ENCODE measurements at regions not wholly inside any gene's neighbourhood (a gene's known extent, or its start where the extent isn't known, plus 50 kb on each side); places are given as distances from the start of the nearest gene placed in this dataset.

DNA sequence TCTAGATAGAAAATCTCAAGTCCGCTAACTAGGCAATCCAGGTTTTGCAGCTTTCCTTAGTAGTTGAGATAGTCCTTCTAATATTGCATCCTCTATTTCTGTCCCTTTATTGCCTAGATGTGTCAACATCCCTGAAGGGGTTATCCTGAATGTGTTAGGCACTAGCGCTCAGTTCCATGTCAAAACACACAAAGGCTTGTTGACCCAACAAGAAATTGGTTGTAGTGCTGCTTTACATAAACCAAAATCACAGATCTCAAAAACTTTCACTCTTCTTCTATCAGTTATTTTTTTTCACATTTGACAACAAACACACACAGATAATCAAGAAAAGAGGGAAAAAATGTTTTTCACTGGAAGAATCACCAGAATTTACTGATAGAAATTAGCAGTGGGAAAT is 51.4 kb upstream of the SOX2 start:
- DNase-seq, result no peak

DNA sequence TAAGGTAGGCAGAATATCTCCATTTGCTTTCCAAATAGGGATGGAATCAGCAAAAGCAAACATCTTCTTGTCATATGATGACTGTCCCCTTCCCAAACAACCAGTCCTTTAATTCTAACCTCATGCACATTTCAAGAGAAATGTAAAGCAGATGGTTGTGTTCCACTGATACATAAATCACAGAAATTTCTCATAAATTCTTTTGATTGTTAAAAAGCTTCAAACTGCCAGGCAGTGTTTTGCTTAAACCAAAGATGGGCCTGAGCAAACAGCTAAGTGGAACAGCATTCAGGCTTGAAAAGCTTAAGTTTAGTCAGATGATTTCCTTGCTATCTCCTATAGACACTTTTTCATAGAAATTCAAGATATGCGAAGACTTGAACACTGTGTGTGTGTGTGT is 74.3 kb upstream of the SOX2 start:
- no peak for DNase-seq

DNA sequence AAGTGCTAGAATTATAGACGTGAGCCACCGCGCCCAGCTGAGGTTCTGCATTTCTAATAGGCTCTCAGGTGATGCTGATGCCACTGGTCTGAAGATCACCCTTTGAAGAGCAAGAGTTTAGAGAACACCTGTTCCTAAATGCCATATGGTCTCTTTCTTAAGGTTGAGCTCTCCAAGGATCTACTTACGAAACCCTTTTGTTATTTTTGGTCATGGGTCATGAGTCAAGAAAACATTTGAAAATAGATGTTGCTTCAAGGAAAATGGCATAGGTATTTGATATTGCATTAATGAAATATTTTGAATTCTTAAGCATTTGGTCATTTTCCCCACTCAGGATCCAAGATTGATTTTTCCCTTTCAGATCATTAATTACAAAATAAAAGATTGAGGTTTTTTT is 74.7 kb upstream of the SOX2 start:
- DNase-seq, result no peak

DNA sequence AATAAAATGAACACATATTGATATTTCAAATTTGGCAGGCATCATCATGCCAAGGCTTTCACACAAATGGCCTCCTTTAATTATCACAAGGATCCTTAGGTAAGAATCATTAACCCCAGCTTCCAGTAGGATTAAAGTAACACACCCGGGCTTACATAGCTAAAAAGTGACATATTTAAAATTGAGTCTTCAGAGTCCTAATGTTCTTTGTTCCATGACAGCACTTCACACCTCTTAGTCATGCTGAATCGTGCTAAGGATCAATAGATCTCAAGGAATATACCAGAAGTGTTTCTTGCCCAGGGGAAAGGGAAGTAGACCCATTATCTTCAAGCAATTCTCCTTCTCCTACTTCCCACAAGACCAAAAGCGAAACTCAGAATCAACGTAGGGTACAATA is 76.6 kb upstream of the SOX2 start:
- no peak for DNase-seq

DNA sequence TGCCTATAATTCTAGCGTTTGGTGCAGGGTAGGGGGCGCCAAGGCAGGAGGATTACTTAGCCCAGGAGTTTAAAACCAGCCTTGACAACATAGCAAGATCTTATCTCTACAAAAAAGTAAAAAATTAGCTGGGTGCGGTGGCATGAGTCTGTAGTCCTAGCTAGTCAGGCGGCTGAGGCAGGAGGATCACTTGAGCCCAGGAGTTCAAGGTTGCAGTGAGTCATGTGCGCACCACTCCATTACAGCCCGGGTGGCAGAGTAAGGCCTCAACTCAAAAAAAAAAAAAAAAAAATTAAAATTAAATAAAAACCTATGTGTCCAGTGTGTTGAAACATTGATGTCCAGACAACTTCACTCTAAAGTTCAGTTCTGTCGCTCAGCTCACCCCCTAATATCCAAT is 78.2 kb upstream of the SOX2 start:
- DNase-seq, result no peak

DNA sequence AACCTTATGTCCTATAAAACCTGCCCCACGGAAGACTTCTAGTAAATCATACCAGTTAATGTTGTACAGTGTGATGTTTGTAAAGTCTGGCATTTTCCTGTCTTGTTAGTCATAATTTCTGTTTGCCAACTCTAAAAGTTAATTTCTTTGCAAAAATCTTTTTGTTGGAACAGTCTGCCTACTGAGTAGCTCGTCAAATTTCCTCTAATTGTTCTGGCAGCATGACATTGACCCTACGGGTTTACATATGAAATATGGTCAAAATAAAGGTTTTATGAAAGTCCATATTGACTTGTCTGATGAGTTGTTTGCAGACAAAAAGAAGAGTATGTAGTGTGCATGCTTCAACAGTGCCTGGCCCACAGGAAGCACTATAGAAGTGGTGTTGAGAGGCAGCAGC is 79.8 kb upstream of the SOX2 start:
- no peak for DNase-seq

DNA sequence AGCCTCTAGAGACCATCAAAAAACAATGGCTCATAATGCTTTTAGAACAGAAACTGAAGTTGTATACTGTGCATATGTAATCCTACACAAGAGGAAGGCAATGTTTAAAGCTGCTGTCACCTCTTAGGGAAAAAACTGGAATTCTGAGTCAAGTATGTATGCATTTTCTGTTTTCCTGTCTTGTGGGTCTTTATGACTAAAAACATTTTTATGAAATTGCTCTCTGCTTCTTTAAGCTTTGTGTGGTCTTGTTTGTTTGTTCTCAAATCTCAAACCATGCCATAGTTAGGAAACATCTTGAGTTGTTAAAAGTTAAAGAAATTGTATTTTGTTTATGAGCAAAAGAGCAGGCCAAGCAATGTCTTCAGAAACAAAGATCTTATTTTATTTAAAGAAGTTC is 80.9 kb upstream of the SOX2 start:
- no peak for DNase-seq

DNA sequence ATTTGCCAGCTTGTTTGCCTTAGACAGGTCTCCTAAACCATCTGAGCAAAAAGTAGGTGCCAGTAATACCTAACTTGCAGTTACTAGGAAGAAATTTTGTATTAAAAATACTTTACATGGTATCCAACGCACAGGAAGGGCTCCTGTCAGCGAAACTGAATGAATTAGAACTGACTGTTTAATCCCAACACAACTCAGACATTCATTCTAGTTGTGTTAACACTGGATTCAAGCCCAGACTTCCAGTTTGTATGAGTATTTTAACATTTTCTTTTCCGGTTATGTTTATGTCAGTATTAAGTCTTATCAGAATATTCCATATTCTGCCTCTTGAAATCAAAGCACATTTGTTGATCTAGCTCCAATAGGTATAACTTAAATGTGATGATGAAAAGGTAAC is 82.0 kb upstream of the SOX2 start:
- DNase-seq, result no peak

DNA sequence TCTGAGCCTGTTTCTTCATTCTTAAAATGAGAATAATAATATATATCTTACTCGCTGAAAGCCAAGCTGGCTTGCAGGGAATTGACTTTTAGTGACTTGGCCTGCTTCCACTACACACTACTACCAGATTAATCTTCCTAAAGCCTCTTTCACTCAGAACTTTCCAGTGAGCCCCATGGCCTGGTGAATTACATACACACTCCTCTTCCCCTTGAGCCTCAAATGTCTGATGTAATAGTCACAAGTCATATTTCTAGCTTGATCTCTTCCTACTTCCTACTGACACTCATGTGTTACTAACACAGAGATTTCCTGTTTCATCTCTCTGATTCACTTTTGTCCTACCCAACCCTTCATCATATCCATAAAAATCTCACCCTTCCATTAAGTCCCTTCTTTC is 82.7 kb upstream of the SOX2 start:
- no peak for DNase-seq

DNA sequence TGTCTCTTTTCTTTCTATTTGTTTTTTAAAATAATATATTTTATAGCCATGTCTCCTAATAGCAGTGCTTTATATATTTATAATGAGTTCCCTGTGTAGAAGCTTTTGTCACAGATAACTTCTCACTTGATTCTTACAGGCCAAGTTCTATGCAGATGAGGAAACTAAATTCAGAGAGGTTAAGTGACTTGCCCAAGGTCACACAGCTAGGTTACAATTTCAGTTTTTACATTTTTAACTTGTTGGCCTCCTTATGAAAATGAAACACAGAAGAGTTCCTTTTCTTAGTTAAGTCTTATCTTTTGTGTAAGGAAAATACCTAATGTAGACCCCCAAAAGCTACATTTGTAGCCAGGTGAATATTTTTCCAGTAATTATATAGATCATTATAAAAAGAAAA is 83.3 kb upstream of the SOX2 start:
- DNase-seq, result no peak

DNA sequence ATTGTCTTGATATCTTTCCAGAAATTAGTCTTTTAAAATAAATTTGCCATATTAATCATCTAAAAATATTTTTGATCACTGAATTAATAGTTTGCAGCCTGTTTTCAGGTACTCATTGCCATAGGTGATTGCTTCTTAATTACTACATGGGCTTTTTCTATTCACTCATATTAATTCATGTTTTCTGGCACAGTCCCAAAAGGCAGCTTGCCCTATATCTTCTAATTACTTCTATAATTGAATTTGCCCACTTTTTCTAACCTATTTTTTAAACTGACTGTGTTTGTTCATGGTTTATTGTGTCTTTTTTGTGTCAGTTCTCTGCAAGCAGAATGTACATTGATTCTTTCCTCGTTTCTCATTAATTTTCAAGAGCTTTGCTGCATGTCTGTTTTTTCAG is 85.7 kb upstream of the SOX2 start:
- DNase-seq, result no peak

DNA sequence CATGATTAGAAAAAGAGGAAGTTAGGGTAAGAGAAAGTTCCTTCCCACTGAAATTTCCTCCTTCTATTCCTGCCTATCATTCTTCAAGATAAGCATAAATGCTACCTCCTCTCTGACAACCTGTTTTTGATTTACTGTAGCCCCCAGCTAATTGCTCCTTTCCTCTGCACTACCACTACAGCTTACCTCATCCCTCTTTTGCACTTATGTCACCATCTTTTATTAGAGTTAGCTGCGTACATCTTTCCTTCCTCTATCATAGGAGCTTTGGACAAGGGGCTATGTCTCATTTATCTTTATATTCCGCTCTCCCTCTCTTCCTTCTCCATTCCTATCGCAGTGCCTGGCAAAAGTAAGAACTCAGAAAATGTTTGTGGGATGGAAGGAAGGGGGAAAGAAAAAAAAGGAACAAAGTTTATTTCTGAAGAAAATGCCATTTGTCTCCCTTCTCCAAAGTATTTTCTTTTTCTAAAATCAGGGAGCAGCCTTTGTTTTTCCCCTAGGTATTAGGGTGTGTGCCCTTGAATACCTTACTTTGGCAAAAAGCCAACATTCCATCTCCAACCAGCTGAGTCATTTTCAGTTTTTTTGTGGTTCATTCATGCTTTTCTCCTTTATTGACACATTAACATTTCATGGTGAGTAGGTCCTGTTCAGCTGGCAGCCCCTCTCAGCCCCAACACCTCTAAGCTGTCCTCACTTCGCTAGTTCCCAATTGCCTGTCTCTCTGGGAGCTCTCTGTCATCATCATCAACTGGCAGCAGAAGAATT is 87.6 kb upstream of the SOX2 start:
- DNase-seq, result no peak

DNA sequence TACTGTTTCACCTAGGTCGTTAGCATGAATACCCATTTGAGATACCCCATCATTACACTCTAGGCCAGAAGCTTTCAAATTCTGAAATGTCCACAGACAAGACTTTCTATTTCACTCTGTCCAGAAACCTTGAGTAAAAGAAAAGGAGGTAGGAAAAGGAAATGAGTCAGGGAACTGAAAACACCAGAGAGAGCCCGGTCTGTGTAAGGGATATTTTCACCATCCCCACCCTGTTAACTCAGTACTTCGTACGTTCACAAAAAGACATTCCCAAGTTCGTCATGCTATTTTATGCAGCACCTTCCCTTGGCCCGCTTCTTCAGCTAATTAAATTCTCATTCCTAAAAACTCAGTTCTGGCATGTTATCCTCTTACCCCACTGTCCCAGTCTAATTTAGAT is 89.4 kb upstream of the SOX2 start:
- DNase-seq, result no peak

DNA sequence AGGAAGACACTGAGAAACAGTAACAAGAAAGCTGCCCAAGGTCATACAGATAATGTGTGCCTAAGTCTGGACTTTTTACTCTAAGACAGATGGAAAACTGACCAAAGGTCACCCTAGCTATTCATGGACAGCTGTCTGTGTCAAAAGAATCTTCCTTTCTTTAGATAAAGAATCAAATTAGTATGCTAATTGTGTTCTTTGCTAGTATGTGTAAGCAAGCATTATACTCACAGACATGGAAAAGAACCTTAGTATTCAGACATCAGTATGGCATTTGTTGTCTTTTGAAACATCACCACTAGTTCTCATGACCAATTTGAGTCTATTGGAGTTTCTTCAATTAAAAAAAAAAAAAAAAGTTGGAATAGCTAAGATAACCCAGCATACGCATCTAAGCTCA is 91.8 kb upstream of the SOX2 start:
- DNase-seq, result no peak

DNA sequence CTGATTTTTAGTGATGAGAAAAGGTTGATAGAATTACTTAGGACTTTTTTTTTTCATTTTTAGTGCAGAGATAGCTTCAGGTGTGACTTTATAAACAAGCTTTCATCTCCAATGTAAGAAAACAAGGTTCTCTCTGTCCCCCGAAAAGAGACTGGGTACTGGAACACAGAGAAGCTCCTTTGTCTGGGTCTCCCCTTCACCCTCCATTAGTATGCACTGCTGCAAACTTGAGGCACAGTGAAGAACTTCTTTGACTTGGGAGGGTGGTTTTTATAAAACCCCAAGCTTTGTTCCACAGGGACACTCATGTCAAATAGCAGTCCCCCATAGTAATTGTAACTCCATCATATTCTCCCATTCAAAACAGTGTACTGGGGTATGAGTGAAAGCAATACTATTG is 93.5 kb upstream of the SOX2 start:
- DNase-seq, result no peak

DNA sequence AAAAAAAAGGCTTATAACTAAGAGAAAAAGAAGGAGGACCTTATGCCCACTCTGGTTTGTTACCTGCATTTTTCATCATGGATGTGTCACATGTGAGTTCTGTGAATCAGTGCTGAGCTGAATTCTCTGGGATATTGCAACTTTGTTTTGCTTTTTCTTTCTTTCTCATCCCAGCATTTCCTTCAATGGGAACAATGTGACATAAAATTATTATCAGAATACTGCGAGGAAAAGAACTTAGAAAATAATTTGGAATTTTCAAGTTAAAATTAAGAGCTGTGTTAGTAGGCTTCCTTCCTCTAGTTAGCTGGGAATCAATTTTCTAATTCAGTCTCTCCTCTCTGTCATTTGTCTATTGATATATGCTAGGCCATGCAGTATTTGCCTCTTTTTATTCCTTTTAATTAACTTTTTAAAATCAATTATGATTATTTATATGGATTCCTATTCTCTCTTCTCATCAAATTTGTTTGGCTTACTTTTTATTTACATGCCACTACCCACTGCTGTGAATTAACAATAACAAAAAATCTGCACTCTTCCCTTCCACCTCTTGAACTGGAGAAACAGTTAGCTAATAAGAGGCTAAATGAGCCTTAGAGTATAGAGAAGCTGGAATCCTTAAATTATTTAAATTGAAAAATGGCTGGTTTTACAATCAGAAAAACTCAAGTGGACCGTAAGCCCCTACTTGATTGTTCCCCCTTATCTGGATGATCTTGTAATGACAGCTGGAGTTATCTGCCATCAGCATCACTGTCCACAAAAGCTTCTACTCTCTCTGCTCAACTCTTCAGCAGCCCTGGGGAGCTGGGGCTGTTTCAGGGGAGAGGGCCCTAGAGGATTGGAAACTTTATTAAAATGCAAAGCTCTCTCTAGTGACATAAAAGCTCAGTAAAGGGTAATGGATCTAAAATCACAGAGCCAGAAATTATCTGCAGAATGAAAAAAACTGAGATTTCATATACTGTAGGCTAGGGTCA is 95.3 kb upstream of the SOX2 start:
- no peak for DNase-seq

DNA sequence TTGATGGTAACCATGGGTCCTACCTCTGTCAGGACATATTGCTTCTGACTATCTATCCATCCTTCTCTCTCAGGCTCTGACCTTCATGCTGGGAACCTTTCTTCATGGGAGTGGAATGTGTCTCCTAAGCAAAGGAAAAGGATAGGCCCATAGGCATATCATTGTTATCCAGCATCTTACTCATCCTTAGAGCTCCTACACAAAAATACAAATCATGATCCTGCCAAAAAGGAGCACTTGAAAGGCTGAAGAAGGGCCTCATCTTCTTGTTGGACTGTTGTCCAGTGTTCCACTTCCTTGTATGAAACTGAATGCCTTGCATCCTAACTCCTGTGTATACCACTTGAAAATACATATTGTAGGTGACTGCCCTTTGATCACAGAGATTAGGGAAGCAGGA is 96.1 kb upstream of the SOX2 start:
- DNase-seq, result no peak

DNA sequence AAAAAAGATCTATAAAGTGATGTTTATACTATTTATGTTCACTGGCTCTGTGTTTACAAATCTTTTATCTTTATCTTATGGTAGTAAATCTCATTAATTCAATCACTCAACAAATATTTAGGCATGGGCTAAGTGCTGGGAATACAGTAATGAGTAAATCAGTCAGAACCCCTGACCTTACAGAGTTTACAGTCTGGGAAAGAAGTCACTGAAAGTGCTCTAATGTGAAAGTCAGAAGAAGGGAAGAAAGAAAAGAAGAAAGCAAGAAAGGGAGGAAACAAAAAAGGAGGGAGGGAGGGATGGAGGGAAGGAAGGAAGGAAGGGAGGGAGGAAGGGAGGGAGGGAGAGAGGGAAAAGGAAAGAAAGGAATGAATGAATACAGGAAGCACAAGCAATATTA is 96.8 kb upstream of the SOX2 start:
- no peak for DNase-seq

DNA sequence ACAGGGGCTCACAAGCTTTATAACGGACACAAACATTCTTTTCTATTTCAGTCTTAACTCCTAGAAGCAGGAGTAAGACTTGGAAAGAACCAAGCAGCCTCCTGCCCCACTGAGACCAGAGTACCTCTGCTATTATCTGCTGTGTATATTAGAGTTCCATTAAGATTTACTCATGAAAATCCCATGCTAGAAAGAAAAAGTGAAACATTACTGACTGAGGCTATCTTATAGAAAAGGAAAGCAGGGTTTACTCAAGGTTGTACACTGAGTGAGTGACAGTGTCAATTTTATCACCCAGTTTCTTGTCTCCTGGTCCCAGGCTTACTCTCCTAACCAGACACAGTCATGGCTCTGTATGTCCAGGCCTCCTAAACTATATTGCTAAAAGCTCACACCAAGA is 97.9 kb upstream of the SOX2 start:
- DNase-seq, result no peak

DNA sequence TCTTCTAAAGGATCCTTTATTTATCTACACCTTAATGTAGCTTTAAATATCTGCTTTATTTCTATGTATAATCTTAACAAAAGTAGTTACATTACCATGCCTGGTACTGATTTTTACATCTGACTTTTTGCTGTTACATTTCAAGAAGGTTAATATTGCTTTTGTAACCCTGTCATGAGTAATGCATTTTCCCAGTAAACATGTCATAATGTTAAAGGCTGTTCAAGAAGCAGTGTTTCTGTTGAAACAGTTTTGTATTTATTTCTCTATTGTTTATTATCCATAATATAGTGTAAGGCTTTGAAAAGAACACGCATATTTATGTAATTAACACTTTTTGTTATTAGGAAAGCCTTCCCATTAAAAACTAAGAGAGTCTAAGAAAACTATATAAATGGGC is 98.5 kb upstream of the SOX2 start:
- no peak for DNase-seq

DNA sequence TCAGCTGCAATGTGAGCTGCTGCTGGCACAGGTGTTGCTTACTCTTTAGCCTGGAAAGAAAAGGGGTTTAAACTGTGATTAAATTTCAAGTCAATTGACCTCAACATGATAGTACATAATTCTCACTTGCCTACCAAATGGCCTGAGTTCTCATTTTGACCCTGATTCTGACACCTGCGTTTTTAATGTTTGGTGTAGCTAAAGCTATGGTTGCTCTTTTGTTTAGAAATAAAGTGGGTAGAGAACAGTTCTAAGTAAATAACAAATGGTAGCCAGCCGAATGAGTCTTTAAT is 100.8 kb upstream of the SOX2 start:
- DNase-seq, result no peak

DNA sequence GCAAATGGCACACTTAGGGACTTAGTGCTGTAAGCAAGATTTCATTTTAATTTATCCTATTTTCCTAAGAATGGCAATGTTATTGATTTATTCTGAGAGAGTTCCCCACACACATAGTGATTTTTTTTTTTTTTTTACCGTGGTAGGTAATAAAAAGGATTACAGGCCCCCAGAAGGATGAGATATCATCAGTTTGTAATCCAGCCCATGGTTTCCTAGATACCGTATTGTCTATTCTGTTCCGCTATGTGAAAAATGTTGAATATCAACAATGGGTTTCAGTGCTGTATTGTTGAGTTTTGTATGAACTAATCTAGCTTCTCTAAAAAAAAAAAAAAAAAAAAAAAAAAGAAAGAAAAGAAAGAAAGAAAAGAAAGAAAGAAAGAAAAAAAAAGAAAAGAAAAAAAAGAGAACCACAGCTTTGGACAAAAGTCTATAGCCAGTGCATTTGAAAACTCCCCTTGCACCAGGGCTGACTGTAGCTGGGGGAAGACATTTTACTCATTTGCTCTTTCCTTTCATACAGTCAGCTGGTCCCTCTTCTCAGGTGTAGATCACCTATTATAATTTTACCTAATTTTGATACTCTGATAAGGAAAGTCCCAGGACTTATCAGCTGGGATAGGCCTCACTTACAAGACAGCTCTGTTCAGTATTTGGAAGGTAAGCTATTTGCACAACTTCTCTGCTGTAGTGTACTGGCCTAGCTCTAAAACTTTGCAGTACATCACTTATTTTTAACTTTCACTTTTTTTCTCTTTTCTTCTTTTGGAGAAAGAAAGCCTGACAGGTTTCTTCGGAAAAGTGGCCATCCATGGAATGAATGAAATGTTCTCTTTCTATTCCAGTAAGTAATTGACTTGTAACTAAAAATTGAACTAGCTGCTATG is 101.4 kb upstream of the SOX2 start:
- DNase-seq, result no peak

DNA sequence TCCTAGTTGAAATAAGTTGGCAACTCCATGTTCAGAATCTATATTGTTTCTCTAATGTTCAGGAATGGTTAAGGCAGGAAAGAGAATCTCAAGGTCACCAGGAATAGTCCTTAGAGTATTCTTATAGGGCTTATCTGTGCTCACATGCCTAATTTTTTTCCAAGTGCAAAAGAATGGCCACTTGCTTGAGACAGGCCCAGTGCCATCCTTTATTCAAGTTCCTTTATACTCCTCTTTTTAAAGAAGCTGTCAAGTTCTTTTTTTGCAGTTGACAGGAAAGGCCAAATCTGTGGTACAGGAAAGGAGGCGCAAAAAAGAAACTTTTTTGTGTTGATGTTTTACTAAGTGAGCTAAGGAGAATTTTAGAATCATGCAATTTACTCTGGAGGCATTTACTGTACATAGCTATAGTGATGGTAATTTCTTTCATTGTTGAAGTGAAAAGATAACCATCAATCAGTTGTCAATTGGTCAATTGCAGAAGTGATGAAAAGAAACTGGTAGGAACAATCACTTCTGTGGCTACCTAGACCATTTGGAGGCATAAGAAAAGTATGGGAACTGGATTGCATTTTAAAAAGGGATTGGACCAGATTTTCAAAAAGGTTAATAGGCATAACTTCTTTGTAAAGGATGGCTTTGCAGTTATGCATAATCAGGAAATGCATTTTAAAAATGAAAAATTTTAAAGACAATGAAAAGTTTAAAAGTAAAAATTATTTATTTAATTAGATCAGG is 102.5 kb upstream of the SOX2 start:
- DNase-seq, result no peak

Data from CD4-positive, alpha-beta T cell treated with Interleukin-4 for 4 hours (primary cell).